HCT116 (cell line): ENCODE measurements at regions not wholly inside any gene's neighbourhood (a gene's known extent, or its start where the extent isn't known, plus 50 kb on each side); places are given as distances from the start of the nearest gene placed in this dataset.

ENCODE experiments used
- CEBPB ChIP-seq: IDR thresholded peaks from 2 replicates; pipeline ENCODE4 v1.6.1; 2012; ENCODE audit warnings: low read depth
- CTCF ChIP-seq, 3 experiments: fragments of 200-600 bp in 1 of 3; sonication (generic) in 1 of 3; IDR thresholded peaks in 2 of 3; conservative IDR thresholded peaks in 1 of 3; 2 replicates each; pipeline ENCODE4 v1.5.1; 2012 to 2017; ENCODE audit warnings: low read depth in 2 of 3, low read length in 2 of 3, antibody characterized with exemption in 1 of 3, borderline replicate concordance in 1 of 3, control low read depth in 1 of 3, mild to moderate bottlenecking in 1 of 3, mixed read lengths in 1 of 3, mixed run types in 1 of 3, moderate library complexity in 1 of 3; ENCODE audit not compliant: insufficient read depth in 1 of 3
- EZH2phosphoT487 ChIP-seq: fragments of 200-600 bp; IDR thresholded peaks from 2 replicates; pipeline ENCODE4 v1.6.1; 2018; ENCODE audit warnings: antibody characterized with exemption, borderline replicate concordance
- FOSL1 ChIP-seq: IDR thresholded peaks from 2 replicates; pipeline ENCODE4 v1.6.1; 2012; ENCODE audit warnings: low read depth
- POLR2A ChIP-seq: IDR thresholded peaks from 2 replicates; pipeline ENCODE4 v1.7.0; 2011; ENCODE audit warnings: borderline replicate concordance; ENCODE audit not compliant: insufficient read depth, insufficient read length; ENCODE audit errors: extremely low read depth
- POLR2AphosphoS5 ChIP-seq: IDR thresholded peaks from 2 replicates; pipeline ENCODE4 v1.6.1; 2011; ENCODE audit warnings: mild to moderate bottlenecking, low read depth, low read length, moderate library complexity
- TF ChIP-seq, protein P1 (sequence below): IDR thresholded peaks from 2 replicates; pipeline ENCODE4 v1.6.1; 2012

GRCh38 chr1:82145656-82146055, 344.9 kb downstream of the ADGRL2 start:
- TF ChIP-seq CEBPB (no peak), CTCF (IDR thresholded peaks at IDR 0.05 in 2 of 3, conservative IDR thresholded peaks at IDR 0.05 in 1 of 3; ENCODE audit: borderline replicate concordance in 1 of 3, insufficient read depth in 1 of 3, low read depth in 2 of 3, low read length in 2 of 3) (no peak), FOSL1 (no peak), POLR2AphosphoS5 (no peak), EZH2phosphoT487 (no peak), POLR2A (no peak)
- TF ChIP-seq, protein P1, sequence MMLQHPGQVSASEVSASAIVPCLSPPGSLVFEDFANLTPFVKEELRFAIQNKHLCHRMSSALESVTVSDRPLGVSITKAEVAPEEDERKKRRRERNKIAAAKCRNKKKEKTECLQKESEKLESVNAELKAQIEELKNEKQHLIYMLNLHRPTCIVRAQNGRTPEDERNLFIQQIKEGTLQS: no peak
